HAP-1 (cell line): ENCODE measurements at regions not wholly inside any gene's neighbourhood (a gene's known extent, or its start where the extent isn't known, plus 50 kb on each side); places are given as distances from the start of the nearest gene placed in this dataset.
A peak's percentile ranks its signal among the peaks of the same experiment; 100 is the strongest.

Source experiments
- DNase-seq, 2 experiments: peaks; one replicate each; pipeline ENCODE4 v3.0.0-alpha.2; 2016 to 2020; ENCODE audit warnings: low spot score in 2 of 2
- H3K27me3 ChIP-seq: fragments of 250-450 bp; sonication (Bioruptor Pico); 2 replicates; pipeline ENCODE4 v1.5.1; 2020; ENCODE audit warnings: low read depth, mild to moderate bottlenecking, moderate library complexity
- H3K36me3 ChIP-seq: fragments of 250-450 bp; sonication (Bioruptor Pico); replicated peaks from 2 replicates; pipeline ENCODE4 v1.5.1; 2020; ENCODE audit warnings: mild to moderate bottlenecking
- H3K4me1 ChIP-seq: fragments of 250-450 bp; sonication (Bioruptor Pico); 2 replicates; pipeline ENCODE4 v1.5.1; 2020; ENCODE audit warnings: mild to moderate bottlenecking
- H3K4me3 ChIP-seq: fragments of 250-450 bp; sonication (Bioruptor Pico); 2 replicates; pipeline ENCODE4 v1.5.1; 2020; ENCODE audit warnings: mild to moderate bottlenecking, moderate library complexity
- H3K9me3 ChIP-seq: fragments of 250-450 bp; sonication (Bioruptor Pico); 2 replicates; pipeline ENCODE4 v1.5.1; 2020; ENCODE audit warnings: mild to moderate bottlenecking, moderate library complexity
- in situ Hi-C: fragments of 300-500 bp; cut with MboI; formaldehyde crosslinking; loops from 3 replicates; pipeline ENCODE4 v1.14.3; 2020; ENCODE audit warnings: low sequenced_read_pairs, inconsistent platforms, mixed read lengths

GRCh38 chr5:105573575-105573974 lies 2011.0 kb upstream of the NUDT12 start:
- H3K4me3 ChIP-seq, result no peak overlapping the region
- H3K27me3 ChIP-seq, result no peaks in the 10 kb centered on the region
- H3K4me1 ChIP-seq, result no peaks in the 10 kb centered on the region
- in situ Hi-C loops, result no loop called here
- no peak for DNase-seq
- no peaks in the 10 kb centered on the region for H3K9me3 ChIP-seq
- H3K36me3 ChIP-seq, result no peaks in the 10 kb centered on the region

GRCh38 chr5:105565531-105565930 lies 2002.9 kb upstream of the NUDT12 start:
- no peak overlapping the region for H3K4me3 ChIP-seq
- H3K27me3 ChIP-seq, result no peaks in the 10 kb centered on the region
- no peaks in the 10 kb centered on the region for H3K9me3 ChIP-seq
- no peak for DNase-seq
- H3K4me1 ChIP-seq, result no peaks in the 10 kb centered on the region
- in situ Hi-C loops, result no loop called here
- H3K36me3 ChIP-seq, result no peaks in the 10 kb centered on the region

- Histone ChIP-seq H3K4me1 (no peaks in the 10 kb centered on the region), H3K36me3 (no peaks in the 10 kb centered on the region), H3K4me3 (no peak overlapping the region), H3K9me3 (no peaks in the 10 kb centered on the region), H3K27me3 (no peaks in the 10 kb centered on the region)
- in situ Hi-C loops, result no loop called here
- DNase-seq, result no peak
These were observed 2001.3 kb upstream of the NUDT12 start for GRCh38 chr5:105563842-105564241.

- H3K4me3 ChIP-seq, result no peak overlapping the region
- H3K9me3 ChIP-seq, result no peaks in the 10 kb centered on the region
- DNase-seq, result no peak
- no peaks in the 10 kb centered on the region for H3K36me3 ChIP-seq
- no peaks in the 10 kb centered on the region for H3K27me3 ChIP-seq
- in situ Hi-C loops, result no loop called here
- H3K4me1 ChIP-seq, result no peaks in the 10 kb centered on the region
These were observed 1992.1 kb upstream of the NUDT12 start for GRCh38 chr5:105554568-105555169.

- Histone ChIP-seq H3K4me1 (peaks cover 11% of the 10 kb centered on the region), H3K27me3 (no peaks in the 10 kb centered on the region), H3K9me3 (no peaks in the 10 kb centered on the region), H3K4me3 (no peak overlapping the region), H3K36me3 (no peaks in the 10 kb centered on the region)
- in situ Hi-C loops, result no loop called here
- peak in 1 of 2 experiments; percentile 86 for DNase-seq
These were observed 1981.7 kb upstream of the NUDT12 start for GRCh38 chr5:105544300-105544699.

GRCh38 chr5:105536675-105537074 lies 1974.1 kb upstream of the NUDT12 start:
- no peaks in the 10 kb centered on the region for H3K27me3 ChIP-seq
- H3K4me3 ChIP-seq, result no peak overlapping the region
- no peaks in the 10 kb centered on the region for H3K9me3 ChIP-seq
- DNase-seq, result no peak
- in situ Hi-C loops, result no loop called here
- H3K36me3 ChIP-seq, result no peaks in the 10 kb centered on the region
- H3K4me1 ChIP-seq, result no peaks in the 10 kb centered on the region

GRCh38 chr5:105530716-105531261 lies 1968.2 kb upstream of the NUDT12 start:
- H3K4me3 ChIP-seq, result no peak overlapping the region
- no peaks in the 10 kb centered on the region for H3K36me3 ChIP-seq
- no peaks in the 10 kb centered on the region for H3K9me3 ChIP-seq
- no peaks in the 10 kb centered on the region for H3K4me1 ChIP-seq
- in situ Hi-C loops, result no loop called here
- H3K27me3 ChIP-seq, result no peaks in the 10 kb centered on the region
- DNase-seq, result no peak

GRCh38 chr5:105529851-105530250 lies 1967.3 kb upstream of the NUDT12 start:
- Histone ChIP-seq H3K4me1 (no peaks in the 10 kb centered on the region), H3K4me3 (no peak overlapping the region), H3K27me3 (no peaks in the 10 kb centered on the region), H3K9me3 (no peaks in the 10 kb centered on the region), H3K36me3 (no peaks in the 10 kb centered on the region)
- in situ Hi-C loops, result no loop called here
- DNase-seq, result no peak

- in situ Hi-C loops, result no loop called here
- no peaks in the 10 kb centered on the region for H3K9me3 ChIP-seq
- no peaks in the 10 kb centered on the region for H3K36me3 ChIP-seq
- peaks cover 7% of the 10 kb centered on the region; the same call in 1 of the 2 replicates for H3K4me1 ChIP-seq
- no peak overlapping the region for H3K4me3 ChIP-seq
- no peak for DNase-seq
- H3K27me3 ChIP-seq, result no peaks in the 10 kb centered on the region
These were observed 1945.9 kb upstream of the NUDT12 start for GRCh38 chr5:105508519-105508918.

GRCh38 chr5:105506692-105507277 lies 1944.2 kb upstream of the NUDT12 start:
- H3K27me3 ChIP-seq, result no peaks in the 10 kb centered on the region
- peak; percentile 30 to 44 for DNase-seq
- no peak overlapping the region for H3K4me3 ChIP-seq
- no peaks in the 10 kb centered on the region for H3K36me3 ChIP-seq
- no peaks in the 10 kb centered on the region for H3K9me3 ChIP-seq
- in situ Hi-C loops, result no loop called here
- H3K4me1 ChIP-seq, result 0 out of 2 replicates have a peak, but pooled peaks cover 2% of the 10 kb centered on the region

GRCh38 chr5:105503950-105504349 lies 1941.4 kb upstream of the NUDT12 start:
- H3K9me3 ChIP-seq, result no peaks in the 10 kb centered on the region
- no peak overlapping the region for H3K4me3 ChIP-seq
- H3K36me3 ChIP-seq, result no peaks in the 10 kb centered on the region
- no peaks in the 10 kb centered on the region for H3K27me3 ChIP-seq
- DNase-seq, result no peak
- no peaks in the 10 kb centered on the region for H3K4me1 ChIP-seq
- in situ Hi-C loops, result no loop called here

GRCh38 chr5:105501315-105501714 lies 1938.7 kb upstream of the NUDT12 start:
- in situ Hi-C loops, result no loop called here
- Histone ChIP-seq H3K36me3 (no peaks in the 10 kb centered on the region), H3K9me3 (no peaks in the 10 kb centered on the region), H3K4me3 (no peak overlapping the region), H3K4me1 (no peaks in the 10 kb centered on the region), H3K27me3 (no peaks in the 10 kb centered on the region)
- no peak for DNase-seq

- no peaks in the 10 kb centered on the region for H3K4me1 ChIP-seq
- H3K36me3 ChIP-seq, result no peaks in the 10 kb centered on the region
- no peak for DNase-seq
- in situ Hi-C loops, result no loop called here
- no peak overlapping the region for H3K4me3 ChIP-seq
- H3K9me3 ChIP-seq, result no peaks in the 10 kb centered on the region
- no peaks in the 10 kb centered on the region for H3K27me3 ChIP-seq
These were observed 1912.8 kb upstream of the NUDT12 start for GRCh38 chr5:105475401-105475800.

- in situ Hi-C loops, result no loop called here
- Histone ChIP-seq H3K4me1 (no peaks in the 10 kb centered on the region), H3K27me3 (no peaks in the 10 kb centered on the region), H3K9me3 (peaks cover 16% of the 10 kb centered on the region), H3K36me3 (no peaks in the 10 kb centered on the region), H3K4me3 (no peak overlapping the region)
- no peak for DNase-seq
These were observed 1899.8 kb upstream of the NUDT12 start for GRCh38 chr5:105462377-105462776.
